ENCODE measurements at regions not wholly inside any gene's neighbourhood (a gene's known extent, or its start where the extent isn't known, plus 50 kb on each side); places are given as distances from the start of the nearest gene placed in this dataset.

- TF ChIP-seq, protein P1, sequence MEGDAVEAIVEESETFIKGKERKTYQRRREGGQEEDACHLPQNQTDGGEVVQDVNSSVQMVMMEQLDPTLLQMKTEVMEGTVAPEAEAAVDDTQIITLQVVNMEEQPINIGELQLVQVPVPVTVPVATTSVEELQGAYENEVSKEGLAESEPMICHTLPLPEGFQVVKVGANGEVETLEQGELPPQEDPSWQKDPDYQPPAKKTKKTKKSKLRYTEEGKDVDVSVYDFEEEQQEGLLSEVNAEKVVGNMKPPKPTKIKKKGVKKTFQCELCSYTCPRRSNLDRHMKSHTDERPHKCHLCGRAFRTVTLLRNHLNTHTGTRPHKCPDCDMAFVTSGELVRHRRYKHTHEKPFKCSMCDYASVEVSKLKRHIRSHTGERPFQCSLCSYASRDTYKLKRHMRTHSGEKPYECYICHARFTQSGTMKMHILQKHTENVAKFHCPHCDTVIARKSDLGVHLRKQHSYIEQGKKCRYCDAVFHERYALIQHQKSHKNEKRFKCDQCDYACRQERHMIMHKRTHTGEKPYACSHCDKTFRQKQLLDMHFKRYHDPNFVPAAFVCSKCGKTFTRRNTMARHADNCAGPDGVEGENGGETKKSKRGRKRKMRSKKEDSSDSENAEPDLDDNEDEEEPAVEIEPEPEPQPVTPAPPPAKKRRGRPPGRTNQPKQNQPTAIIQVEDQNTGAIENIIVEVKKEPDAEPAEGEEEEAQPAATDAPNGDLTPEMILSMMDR (IDR thresholded peaks at IDR 0.05; ENCODE audit: control extremely low read depth in 1 of 3, insufficient read depth in 1 of 3, low read depth in 1 of 3, low read length in 3 of 3): no peak
- TF ChIP-seq MAX (IDR thresholded peaks at IDR 0.05) (no peak), CHD2 (IDR thresholded peaks at IDR 0.05; ENCODE audit: low read length) (no peak), YY1 (IDR thresholded peaks at IDR 0.05; ENCODE audit: low read depth, low read length) (no peak), POLR2AphosphoS5 (IDR thresholded peaks at IDR 0.05; ENCODE audit: low read depth, low read length) (no peak), ZNF274 (IDR thresholded peaks at IDR 0.05; ENCODE audit: borderline replicate concordance, extremely low read depth, low read length) (no peak), KDM5A (IDR thresholded peaks at IDR 0.05; ENCODE audit: low read length) (no peak), KDM1A (IDR thresholded peaks at IDR 0.05; ENCODE audit: borderline replicate concordance, low read length) (no peak), EZH2 (IDR thresholded peaks at IDR 0.05; ENCODE audit: low read depth, low read length, severe bottlenecking) (no peak), TAF1 (IDR thresholded peaks at IDR 0.05; ENCODE audit: low read depth, low read length) (no peak), POLR2A (IDR thresholded peaks at IDR 0.05; ENCODE audit: control extremely low read depth in 1 of 2, low read depth in 2 of 2, low read length in 2 of 2) (no peak)
- TF ChIP-seq, protein P2, sequence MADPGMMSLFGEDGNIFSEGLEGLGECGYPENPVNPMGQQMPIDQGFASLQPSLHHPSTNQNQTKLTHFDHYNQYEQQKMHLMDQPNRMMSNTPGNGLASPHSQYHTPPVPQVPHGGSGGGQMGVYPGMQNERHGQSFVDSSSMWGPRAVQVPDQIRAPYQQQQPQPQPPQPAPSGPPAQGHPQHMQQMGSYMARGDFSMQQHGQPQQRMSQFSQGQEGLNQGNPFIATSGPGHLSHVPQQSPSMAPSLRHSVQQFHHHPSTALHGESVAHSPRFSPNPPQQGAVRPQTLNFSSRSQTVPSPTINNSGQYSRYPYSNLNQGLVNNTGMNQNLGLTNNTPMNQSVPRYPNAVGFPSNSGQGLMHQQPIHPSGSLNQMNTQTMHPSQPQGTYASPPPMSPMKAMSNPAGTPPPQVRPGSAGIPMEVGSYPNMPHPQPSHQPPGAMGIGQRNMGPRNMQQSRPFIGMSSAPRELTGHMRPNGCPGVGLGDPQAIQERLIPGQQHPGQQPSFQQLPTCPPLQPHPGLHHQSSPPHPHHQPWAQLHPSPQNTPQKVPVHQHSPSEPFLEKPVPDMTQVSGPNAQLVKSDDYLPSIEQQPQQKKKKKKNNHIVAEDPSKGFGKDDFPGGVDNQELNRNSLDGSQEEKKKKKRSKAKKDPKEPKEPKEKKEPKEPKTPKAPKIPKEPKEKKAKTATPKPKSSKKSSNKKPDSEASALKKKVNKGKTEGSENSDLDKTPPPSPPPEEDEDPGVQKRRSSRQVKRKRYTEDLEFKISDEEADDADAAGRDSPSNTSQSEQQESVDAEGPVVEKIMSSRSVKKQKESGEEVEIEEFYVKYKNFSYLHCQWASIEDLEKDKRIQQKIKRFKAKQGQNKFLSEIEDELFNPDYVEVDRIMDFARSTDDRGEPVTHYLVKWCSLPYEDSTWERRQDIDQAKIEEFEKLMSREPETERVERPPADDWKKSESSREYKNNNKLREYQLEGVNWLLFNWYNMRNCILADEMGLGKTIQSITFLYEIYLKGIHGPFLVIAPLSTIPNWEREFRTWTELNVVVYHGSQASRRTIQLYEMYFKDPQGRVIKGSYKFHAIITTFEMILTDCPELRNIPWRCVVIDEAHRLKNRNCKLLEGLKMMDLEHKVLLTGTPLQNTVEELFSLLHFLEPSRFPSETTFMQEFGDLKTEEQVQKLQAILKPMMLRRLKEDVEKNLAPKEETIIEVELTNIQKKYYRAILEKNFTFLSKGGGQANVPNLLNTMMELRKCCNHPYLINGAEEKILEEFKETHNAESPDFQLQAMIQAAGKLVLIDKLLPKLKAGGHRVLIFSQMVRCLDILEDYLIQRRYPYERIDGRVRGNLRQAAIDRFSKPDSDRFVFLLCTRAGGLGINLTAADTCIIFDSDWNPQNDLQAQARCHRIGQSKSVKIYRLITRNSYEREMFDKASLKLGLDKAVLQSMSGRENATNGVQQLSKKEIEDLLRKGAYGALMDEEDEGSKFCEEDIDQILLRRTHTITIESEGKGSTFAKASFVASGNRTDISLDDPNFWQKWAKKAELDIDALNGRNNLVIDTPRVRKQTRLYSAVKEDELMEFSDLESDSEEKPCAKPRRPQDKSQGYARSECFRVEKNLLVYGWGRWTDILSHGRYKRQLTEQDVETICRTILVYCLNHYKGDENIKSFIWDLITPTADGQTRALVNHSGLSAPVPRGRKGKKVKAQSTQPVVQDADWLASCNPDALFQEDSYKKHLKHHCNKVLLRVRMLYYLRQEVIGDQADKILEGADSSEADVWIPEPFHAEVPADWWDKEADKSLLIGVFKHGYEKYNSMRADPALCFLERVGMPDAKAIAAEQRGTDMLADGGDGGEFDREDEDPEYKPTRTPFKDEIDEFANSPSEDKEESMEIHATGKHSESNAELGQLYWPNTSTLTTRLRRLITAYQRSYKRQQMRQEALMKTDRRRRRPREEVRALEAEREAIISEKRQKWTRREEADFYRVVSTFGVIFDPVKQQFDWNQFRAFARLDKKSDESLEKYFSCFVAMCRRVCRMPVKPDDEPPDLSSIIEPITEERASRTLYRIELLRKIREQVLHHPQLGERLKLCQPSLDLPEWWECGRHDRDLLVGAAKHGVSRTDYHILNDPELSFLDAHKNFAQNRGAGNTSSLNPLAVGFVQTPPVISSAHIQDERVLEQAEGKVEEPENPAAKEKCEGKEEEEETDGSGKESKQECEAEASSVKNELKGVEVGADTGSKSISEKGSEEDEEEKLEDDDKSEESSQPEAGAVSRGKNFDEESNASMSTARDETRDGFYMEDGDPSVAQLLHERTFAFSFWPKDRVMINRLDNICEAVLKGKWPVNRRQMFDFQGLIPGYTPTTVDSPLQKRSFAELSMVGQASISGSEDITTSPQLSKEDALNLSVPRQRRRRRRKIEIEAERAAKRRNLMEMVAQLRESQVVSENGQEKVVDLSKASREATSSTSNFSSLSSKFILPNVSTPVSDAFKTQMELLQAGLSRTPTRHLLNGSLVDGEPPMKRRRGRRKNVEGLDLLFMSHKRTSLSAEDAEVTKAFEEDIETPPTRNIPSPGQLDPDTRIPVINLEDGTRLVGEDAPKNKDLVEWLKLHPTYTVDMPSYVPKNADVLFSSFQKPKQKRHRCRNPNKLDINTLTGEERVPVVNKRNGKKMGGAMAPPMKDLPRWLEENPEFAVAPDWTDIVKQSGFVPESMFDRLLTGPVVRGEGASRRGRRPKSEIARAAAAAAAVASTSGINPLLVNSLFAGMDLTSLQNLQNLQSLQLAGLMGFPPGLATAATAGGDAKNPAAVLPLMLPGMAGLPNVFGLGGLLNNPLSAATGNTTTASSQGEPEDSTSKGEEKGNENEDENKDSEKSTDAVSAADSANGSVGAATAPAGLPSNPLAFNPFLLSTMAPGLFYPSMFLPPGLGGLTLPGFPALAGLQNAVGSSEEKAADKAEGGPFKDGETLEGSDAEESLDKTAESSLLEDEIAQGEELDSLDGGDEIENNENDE (IDR thresholded peaks at IDR 0.05; ENCODE audit: insufficient replicate concordance, low read length): no peak
Measured at GRCh38 chr11:32003335-32003734, 87.5 kb upstream of the RCN1 start.

Measured in H1 (cell line).